Stimulated activated CD4-positive, alpha-beta T cell treated with anti-CD3 and anti-CD28 coated beads, TNF-alpha, amount 100 ng/mL, for 1 hour (primary cell): ENCODE measurements at regions not wholly inside any gene's neighbourhood (a gene's known extent, or its start where the extent isn't known, plus 50 kb on each side); places are given as distances from the start of the nearest gene placed in this dataset.
"Not testable (repeated sequence)": the region's sequence is repeated elsewhere in the genome, so short reads cannot be mapped to it uniquely, and the experiment has no call there.

Source experiments
- DNase-seq, 3 donors: peaks; one replicate each; pipeline ENCODE4 v3.0.0-alpha.2; 2020; ENCODE audit warnings: low read depth in 3 of 3, low spot score in 1 of 3

GRCh38 chr2:37722971-37723370 lies 51.5 kb upstream of the CDC42EP3 start:
- DNase-seq = not testable (repeated sequence)

GRCh38 chr2:37730037-37730818 lies 58.8 kb upstream of the CDC42EP3 start:
- no peak for DNase-seq

GRCh38 chr2:37732412-37732811 lies 61.0 kb upstream of the CDC42EP3 start:
- not testable (repeated sequence) for DNase-seq

- no peak for DNase-seq
Measured at GRCh38 chr2:37733251-37733650, 61.8 kb upstream of the CDC42EP3 start.

GRCh38 chr2:37733955-37734354 lies 62.5 kb upstream of the CDC42EP3 start:
- DNase-seq = not testable (repeated sequence)

- DNase-seq = not testable (repeated sequence)
Measured at GRCh38 chr2:37734891-37735523, 63.6 kb upstream of the CDC42EP3 start.

- DNase-seq = not testable (repeated sequence)
Measured at GRCh38 chr2:37735524-37735910, 64.1 kb upstream of the CDC42EP3 start.

- DNase-seq = no peak
Measured at GRCh38 chr2:37737507-37737906, 66.1 kb upstream of the CDC42EP3 start.

- no peak for DNase-seq
Measured at GRCh38 chr2:37738266-37738885, 66.9 kb upstream of the CDC42EP3 start.

GRCh38 chr2:37739153-37739552 lies 67.7 kb upstream of the CDC42EP3 start:
- DNase-seq = no peak

- DNase-seq = no peak
Measured at GRCh38 chr2:37740164-37740739, 68.8 kb upstream of the CDC42EP3 start.

GRCh38 chr2:37742286-37742685 lies 70.8 kb upstream of the CDC42EP3 start:
- no peak for DNase-seq

- DNase-seq = no peak
Measured at GRCh38 chr2:37744010-37744409, 72.6 kb upstream of the CDC42EP3 start.

GRCh38 chr2:37744961-37745360 lies 73.5 kb upstream of the CDC42EP3 start:
- DNase-seq = not testable (repeated sequence)

GRCh38 chr2:37746011-37746410 lies 74.6 kb upstream of the CDC42EP3 start:
- not testable (repeated sequence) for DNase-seq

GRCh38 chr2:37746883-37747282 lies 75.4 kb upstream of the CDC42EP3 start:
- no peak for DNase-seq

GRCh38 chr2:37748541-37748940 lies 77.1 kb upstream of the CDC42EP3 start:
- no peak for DNase-seq

- DNase-seq = not testable (repeated sequence)
Measured at GRCh38 chr2:37750286-37750685, 78.8 kb upstream of the CDC42EP3 start.

GRCh38 chr2:37752766-37753165 lies 81.3 kb upstream of the CDC42EP3 start:
- DNase-seq = no peak

- no peak for DNase-seq
Measured at GRCh38 chr2:37753758-37754157, 82.3 kb upstream of the CDC42EP3 start.

GRCh38 chr2:37755961-37756559 lies 84.6 kb upstream of the CDC42EP3 start:
- not testable (repeated sequence) for DNase-seq
